ENCODE measurements at regions not wholly inside any gene's neighbourhood (a gene's known extent, or its start where the extent isn't known, plus 50 kb on each side); places are given as distances from the start of the nearest gene placed in this dataset.
A peak's percentile ranks its signal among the peaks of the same experiment; 100 is the strongest.

- peak in 2 of 51 donors; percentile 30 to 50 for DNase-seq
Measured at GRCh38 chr13:40274103-40274502, 392.3 kb downstream of the FOXO1 start.

DNA sequence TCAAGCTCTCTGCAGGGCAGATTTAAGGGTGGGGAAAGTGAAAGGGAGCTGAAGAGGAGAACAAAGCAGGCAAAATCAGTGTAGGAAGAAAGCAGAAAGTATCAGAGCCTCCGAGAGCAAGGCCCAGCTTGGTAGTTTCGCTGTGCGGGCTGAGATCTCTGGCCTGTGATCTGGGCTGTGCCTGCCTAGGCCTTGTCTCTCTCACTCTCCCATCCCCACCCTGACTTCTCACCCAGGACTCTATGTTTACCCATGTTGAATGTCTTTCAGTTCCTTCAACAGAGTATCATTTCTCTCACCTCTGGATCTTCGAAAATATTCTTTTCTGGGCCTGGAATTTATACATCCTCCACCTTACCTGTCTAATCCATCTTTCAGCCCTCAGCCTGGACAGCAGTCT, 391.3 kb downstream of the FOXO1 start:
- no peak for DNase-seq

GRCh38 chr13:40275636-40276035, 390.8 kb downstream of the FOXO1 start:
- DNase-seq, result no peak

GRCh38 chr13:40283666-40284065, 382.8 kb downstream of the FOXO1 start:
- no peak for DNase-seq

GRCh38 chr13:40285634-40286033, 380.8 kb downstream of the FOXO1 start:
- DNase-seq, result no peak

DNA sequence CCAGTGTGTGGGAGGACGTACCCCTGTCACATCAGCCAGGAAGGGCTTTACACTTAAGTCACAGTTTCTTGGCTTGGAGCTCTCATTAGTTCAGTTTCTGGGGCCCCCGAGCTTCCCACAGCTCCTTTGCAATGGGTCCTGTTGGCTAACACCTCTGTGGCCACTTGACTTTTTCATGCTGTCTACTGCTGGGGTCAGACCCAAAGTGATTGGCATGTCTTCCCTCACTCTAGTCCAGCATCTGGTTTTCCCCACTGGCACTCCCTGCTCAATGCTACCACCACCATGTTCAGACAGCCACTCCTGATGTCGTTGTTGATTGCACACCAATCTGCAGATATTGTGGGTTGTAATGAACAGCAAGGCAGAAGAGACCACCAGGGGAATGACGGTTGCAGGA, 379.0 kb downstream of the FOXO1 start:
- no peak for DNase-seq

- DNase-seq, result no peak
Measured at GRCh38 chr13:40288259-40288658, 378.2 kb downstream of the FOXO1 start.

- DNase-seq, result no peak
Measured at GRCh38 chr13:40290758-40291157, 375.7 kb downstream of the FOXO1 start.

DNA sequence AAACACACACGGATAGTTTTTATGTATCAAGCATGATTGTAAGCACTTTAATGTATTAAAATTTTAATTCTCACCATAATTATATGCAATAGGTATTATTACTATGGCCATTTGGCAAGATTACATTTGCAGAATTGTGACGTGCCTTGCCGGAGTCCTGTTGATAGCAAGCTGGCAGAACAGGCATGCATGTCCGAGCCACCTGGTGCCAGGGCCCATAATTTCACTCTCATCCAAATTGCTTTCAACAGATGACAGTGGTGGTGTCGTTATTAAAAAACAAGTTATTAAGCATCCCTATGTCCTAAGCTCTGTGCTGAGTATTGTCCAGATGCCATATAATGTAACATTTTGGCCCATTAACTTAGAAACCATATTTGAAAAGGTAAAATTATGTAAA, 374.3 kb downstream of the FOXO1 start:
- no peak for DNase-seq

GRCh38 chr13:40292536-40292935, 373.9 kb downstream of the FOXO1 start:
- no peak for DNase-seq

DNA sequence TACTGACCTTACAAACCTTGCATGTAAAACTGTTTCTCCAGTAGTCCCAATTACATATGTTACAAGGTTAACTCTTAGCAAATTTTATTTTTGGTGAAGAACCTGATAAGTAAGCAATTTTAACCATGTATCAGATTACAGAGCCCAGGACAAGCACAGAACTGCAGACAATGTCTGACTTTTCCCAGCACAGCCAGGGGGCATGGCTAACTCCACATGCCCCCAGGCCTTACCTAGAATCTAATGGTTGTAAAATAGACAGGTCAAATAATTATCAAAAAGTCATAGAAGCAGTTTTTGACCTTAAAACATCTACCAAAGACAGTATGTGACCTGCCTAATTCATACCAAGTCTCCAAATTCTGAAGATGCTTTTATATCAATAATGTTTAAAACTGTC, 364.1 kb downstream of the FOXO1 start:
- DNase-seq, result no peak

- no peak for DNase-seq
Measured at GRCh38 chr13:40304391-40304790, 362.1 kb downstream of the FOXO1 start.

DNA sequence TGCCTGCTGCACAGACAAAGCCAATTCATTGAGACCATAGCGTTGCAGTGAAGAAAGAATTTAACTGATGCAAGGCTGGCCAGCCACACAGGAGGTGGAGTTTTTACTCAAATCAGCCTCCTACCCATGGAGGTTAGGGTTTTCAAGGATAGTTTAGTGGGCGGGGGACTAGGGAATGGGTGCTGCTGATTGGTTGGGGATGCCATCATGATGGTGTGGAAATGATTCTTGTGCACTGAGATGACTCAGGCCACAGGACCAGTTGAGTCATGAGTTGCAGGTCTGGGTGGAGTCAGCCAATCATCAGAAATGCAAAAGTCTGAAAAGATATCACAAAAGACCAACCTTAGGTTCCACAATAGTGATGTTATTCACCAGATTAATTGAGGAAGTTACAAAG, 359.6 kb downstream of the FOXO1 start:
- DNase-seq, result no peak

DNA sequence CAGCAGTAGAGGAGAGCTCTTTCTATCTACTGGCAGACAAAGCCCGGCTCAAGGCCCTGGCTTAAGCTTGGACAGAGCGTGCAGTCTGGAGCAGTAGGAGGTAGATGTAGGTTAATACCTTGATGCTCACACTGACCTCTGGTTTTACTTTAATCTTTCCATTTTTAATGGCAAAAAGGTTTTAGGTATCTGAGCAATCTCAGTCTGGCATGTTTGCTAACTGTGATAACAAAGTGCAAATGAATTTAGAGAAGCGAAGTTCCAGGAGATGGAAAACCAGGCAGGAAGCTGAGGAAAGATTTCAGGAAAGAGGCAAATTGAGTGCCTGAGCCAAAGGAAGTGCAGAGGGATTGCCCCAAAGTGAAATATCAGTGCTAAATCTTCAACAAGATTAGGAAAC, 356.6 kb downstream of the FOXO1 start:
- DNase-seq, result no peak

DNA sequence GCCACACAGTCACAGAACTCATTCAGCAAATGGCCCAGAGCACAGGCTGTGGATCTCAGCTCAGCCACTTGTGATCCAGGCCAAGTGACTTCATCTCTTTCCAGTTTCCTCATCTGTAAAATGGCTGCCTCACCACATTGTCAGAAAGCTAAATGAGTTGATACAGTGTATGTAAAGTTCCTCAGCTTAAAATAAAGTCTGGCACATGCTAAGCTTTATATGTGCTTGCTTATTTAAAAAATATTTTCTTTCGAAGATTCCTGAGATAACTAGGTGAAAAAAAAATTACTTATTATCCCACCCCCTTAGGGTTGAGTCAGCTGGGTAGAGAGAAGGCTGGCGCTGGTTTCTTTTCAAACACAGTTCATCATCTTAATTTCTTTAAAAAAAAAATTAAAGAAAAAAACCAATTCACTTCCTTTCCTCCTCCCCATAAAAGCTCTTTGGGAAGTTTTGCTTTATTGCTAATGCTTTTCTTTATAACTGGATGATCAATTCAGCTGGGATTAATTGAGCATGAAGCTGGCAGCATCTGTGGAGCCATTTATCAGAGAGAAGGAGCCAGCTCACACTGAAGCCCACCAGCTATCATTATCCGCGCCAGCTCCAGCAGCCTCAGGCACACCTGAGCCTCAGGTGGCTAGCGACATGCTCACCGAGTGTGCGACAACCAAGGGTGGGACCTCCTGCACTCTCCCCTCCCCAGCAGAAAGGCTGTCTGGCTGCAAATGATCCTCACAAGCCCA, 354.9 kb downstream of the FOXO1 start:
- no peak for DNase-seq

- no peak for DNase-seq
Measured at GRCh38 chr13:40313269-40314200, 352.9 kb downstream of the FOXO1 start.

GRCh38 chr13:40315416-40316064, 350.9 kb downstream of the FOXO1 start:
- no peak for DNase-seq

DNA sequence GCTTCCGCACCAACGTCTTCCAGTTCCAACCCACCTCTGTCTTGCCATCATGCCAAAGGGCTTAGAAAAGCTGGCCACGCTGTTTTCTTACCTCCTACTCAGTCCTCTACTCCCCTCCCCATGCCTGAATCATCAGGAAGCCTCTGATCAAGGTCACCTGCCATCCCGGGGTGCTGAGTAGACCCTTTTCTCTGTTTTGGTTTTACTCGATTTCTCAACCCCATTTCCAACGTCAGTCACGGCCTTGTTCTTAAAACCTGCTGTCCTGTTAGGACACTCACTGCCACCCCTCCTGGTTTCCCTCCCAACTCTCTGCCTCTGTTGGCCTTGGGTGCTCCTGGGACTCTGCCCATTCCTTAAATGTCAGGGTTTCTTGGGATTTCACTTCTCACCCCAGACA, 350.1 kb downstream of the FOXO1 start:
- DNase-seq, result no peak

GRCh38 chr13:40317980-40318327, 348.5 kb downstream of the FOXO1 start:
- DNase-seq, result no peak

DNA sequence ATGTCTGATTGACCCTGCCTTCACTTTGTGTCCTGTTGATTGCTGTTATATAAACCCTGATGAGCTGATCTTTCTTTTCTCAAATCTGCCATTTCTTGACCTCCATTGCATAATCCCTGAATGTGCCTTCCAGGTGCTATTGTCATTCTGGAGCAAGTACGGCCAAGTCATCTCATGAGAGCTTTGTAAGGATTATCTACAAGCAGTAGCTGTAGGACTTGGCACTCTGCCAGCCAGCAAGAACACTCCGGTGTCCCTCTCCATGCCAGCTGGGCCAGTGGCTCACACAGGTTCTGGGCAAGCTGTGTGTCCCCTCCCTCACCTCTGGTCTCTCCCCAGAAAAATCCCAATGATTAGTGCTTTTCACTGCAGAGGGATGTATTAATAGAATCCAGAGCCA, 348.1 kb downstream of the FOXO1 start:
- DNase-seq, result peak in 33 of 51 donors; percentile 1 to 49 (median 16)

- no peak for DNase-seq
Measured at GRCh38 chr13:40319699-40320579, 346.5 kb downstream of the FOXO1 start.
